ENCODE measurements at regions not wholly inside any gene's neighbourhood (a gene's known extent, or its start where the extent isn't known, plus 50 kb on each side); places are given as distances from the start of the nearest gene placed in this dataset.

- intact Hi-C loops (cut with DNase I) = no loop called here
- Histone ChIP-seq H3K4me1 (replicated peaks) (no peaks in the 10 kb centered on the region), H3K9me3 (no peaks in the 10 kb centered on the region), H3K36me3 (no peaks in the 10 kb centered on the region), H3K27me3 (replicated peaks; ENCODE audit: insufficient read depth) (no peaks in the 10 kb centered on the region), H3K27ac (no peak overlapping the region), H3K4me3 (no peak overlapping the region)
- 92% methylated on average over 1 of the region's 1 CpG for WGBS
- no peak for DNase-seq (ENCODE audit: low spot score)
- TF ChIP-seq POLR2AphosphoS5 (IDR thresholded peaks at IDR 0.05) (no peak), CTCF (IDR thresholded peaks at IDR 0.05) (no peak), POLR2A (IDR thresholded peaks at IDR 0.05) (no peak)
These were observed 834.5 kb upstream of the ADGRL2 start for GRCh38 chr1:80966266-80966665.

GRCh38 chr1:80962564-80962963 is 838.2 kb upstream of the ADGRL2 start:
- TF ChIP-seq POLR2A (IDR thresholded peaks at IDR 0.05) = no peak
- no peak for TF ChIP-seq POLR2AphosphoS5 (IDR thresholded peaks at IDR 0.05)
- H3K4me3 ChIP-seq = no peak overlapping the region
- intact Hi-C loops (cut with DNase I) = no loop called here

GRCh38 chr1:80961464-80962190 is 839.1 kb upstream of the ADGRL2 start:
- DNase-seq (ENCODE audit: low spot score) = no peak
- H3K9me3 ChIP-seq = no peaks in the 10 kb centered on the region
- intact Hi-C loops (cut with DNase I) = no loop called here
- H3K36me3 ChIP-seq = no peaks in the 10 kb centered on the region
- no peak overlapping the region for H3K27ac ChIP-seq
- H3K4me1 ChIP-seq (replicated peaks) = no peaks in the 10 kb centered on the region
- no peak overlapping the region for H3K4me3 ChIP-seq
- 64% methylated on average over 5 of the region's 5 CpGs for WGBS
- no peak for TF ChIP-seq CTCF (IDR thresholded peaks at IDR 0.05)
- TF ChIP-seq POLR2A (IDR thresholded peaks at IDR 0.05) = no peak
- no peak for TF ChIP-seq POLR2AphosphoS5 (IDR thresholded peaks at IDR 0.05)
- H3K27me3 ChIP-seq (replicated peaks; ENCODE audit: insufficient read depth) = no peaks in the 10 kb centered on the region

More at GRCh38 chr1:80962564-80962963, 838.2 kb upstream of the ADGRL2 start:
- Histone ChIP-seq H3K27me3 (replicated peaks; ENCODE audit: insufficient read depth) (no peaks in the 10 kb centered on the region), H3K9me3 (no peaks in the 10 kb centered on the region), H3K27ac (no peak overlapping the region), H3K36me3 (no peaks in the 10 kb centered on the region), H3K4me1 (replicated peaks) (no peaks in the 10 kb centered on the region)
- 90% methylated on average over 1 of the region's 1 CpG for WGBS
- no peak for DNase-seq (ENCODE audit: low spot score)

- Histone ChIP-seq H3K36me3 (no peaks in the 10 kb centered on the region), H3K4me3 (no peak overlapping the region), H3K27me3 (replicated peaks; ENCODE audit: insufficient read depth) (no peaks in the 10 kb centered on the region), H3K27ac (no peak overlapping the region), H3K4me1 (replicated peaks) (no peaks in the 10 kb centered on the region), H3K9me3 (no peaks in the 10 kb centered on the region)
- WGBS = 100% methylated on average over 1 of the region's 1 CpG
- intact Hi-C loops (cut with DNase I) = no loop called here
- TF ChIP-seq CTCF (IDR thresholded peaks at IDR 0.05) (no peak), POLR2AphosphoS5 (IDR thresholded peaks at IDR 0.05) (no peak), POLR2A (IDR thresholded peaks at IDR 0.05) (no peak)
- no peak for DNase-seq (ENCODE audit: low spot score)
These were observed 867.4 kb upstream of the ADGRL2 start for GRCh38 chr1:80933346-80933745.

- H3K4me1 ChIP-seq (replicated peaks) = no peaks in the 10 kb centered on the region
- no peak overlapping the region for H3K4me3 ChIP-seq
- no peak for DNase-seq (ENCODE audit: low spot score)
- H3K9me3 ChIP-seq = no peaks in the 10 kb centered on the region
- intact Hi-C loops (cut with DNase I) = no loop called here
- no peak overlapping the region for H3K27ac ChIP-seq
- H3K36me3 ChIP-seq = no peaks in the 10 kb centered on the region
- no peaks in the 10 kb centered on the region for H3K27me3 ChIP-seq (replicated peaks; ENCODE audit: insufficient read depth)
- TF ChIP-seq CTCF (IDR thresholded peaks at IDR 0.05) (no peak), POLR2AphosphoS5 (IDR thresholded peaks at IDR 0.05) (no peak), POLR2A (IDR thresholded peaks at IDR 0.05) (no peak)
These were observed 869.6 kb upstream of the ADGRL2 start for GRCh38 chr1:80931178-80931577.

Data from prostate gland (tissue), 2 donors.